ENCODE measurements at regions not wholly inside any gene's neighbourhood (a gene's known extent, or its start where the extent isn't known, plus 50 kb on each side); places are given as distances from the start of the nearest gene placed in this dataset.

GRCh38 chr16:64380751-64381150 is 741.1 kb downstream of the CDH11 start:
- no peak for TF ChIP-seq POLR2AphosphoS5 (IDR thresholded peaks at IDR 0.05)
- no peak for TF ChIP-seq CTCF (IDR thresholded peaks at IDR 0.05)
- no peak for TF ChIP-seq POLR2A (IDR thresholded peaks at IDR 0.05)

All from prostate gland (tissue), 2 donors.